HG03108 (cell line): ENCODE measurements at regions not wholly inside any gene's neighbourhood (a gene's known extent, or its start where the extent isn't known, plus 50 kb on each side); places are given as distances from the start of the nearest gene placed in this dataset.

ENCODE experiments used
- ATAC-seq: cut with Tn5 transposase; IDR thresholded peaks from one replicate; pipeline ENCODE4 v1.9.1; 2021; ENCODE audit warnings: moderate library complexity; ENCODE audit not compliant: unreplicated experiment

GRCh38 chr2:51237626-51238271, 205.8 kb upstream of the NRXN1 start:
- no peak for ATAC-seq

- ATAC-seq = no peak
These were observed 200.1 kb upstream of the NRXN1 start for GRCh38 chr2:51232027-51232426.

- no peak for ATAC-seq
These were observed 199.1 kb upstream of the NRXN1 start for GRCh38 chr2:51231071-51231470.

- no peak for ATAC-seq
These were observed 193.4 kb upstream of the NRXN1 start for GRCh38 chr2:51225377-51225776.

- ATAC-seq = no peak
These were observed 192.9 kb upstream of the NRXN1 start for GRCh38 chr2:51224790-51225189.

- ATAC-seq = no peak
These were observed 190.2 kb upstream of the NRXN1 start for GRCh38 chr2:51222106-51222505.

- ATAC-seq = no peak
These were observed 188.7 kb upstream of the NRXN1 start for GRCh38 chr2:51220606-51221005.

GRCh38 chr2:51220080-51220479, 188.1 kb upstream of the NRXN1 start:
- ATAC-seq = no peak

GRCh38 chr2:51219468-51219867, 187.5 kb upstream of the NRXN1 start:
- no peak for ATAC-seq

GRCh38 chr2:51218047-51218446, 186.1 kb upstream of the NRXN1 start:
- no peak for ATAC-seq

- ATAC-seq = no peak
These were observed 181.9 kb upstream of the NRXN1 start for GRCh38 chr2:51213826-51214225.

GRCh38 chr2:51212374-51212773, 180.4 kb upstream of the NRXN1 start:
- ATAC-seq = no peak

GRCh38 chr2:51208521-51208920, 176.6 kb upstream of the NRXN1 start:
- ATAC-seq = no peak

- ATAC-seq = no peak
These were observed 169.4 kb upstream of the NRXN1 start for GRCh38 chr2:51201295-51201694.

GRCh38 chr2:51194656-51195055, 162.7 kb upstream of the NRXN1 start:
- no peak for ATAC-seq

GRCh38 chr2:51170273-51170672, 138.3 kb upstream of the NRXN1 start:
- ATAC-seq = no peak

GRCh38 chr2:51165534-51166260, 133.8 kb upstream of the NRXN1 start:
- no peak for ATAC-seq

- ATAC-seq = no peak
These were observed 126.3 kb upstream of the NRXN1 start for GRCh38 chr2:51158251-51158650.

GRCh38 chr2:51153236-51153635, 121.3 kb upstream of the NRXN1 start:
- no peak for ATAC-seq

GRCh38 chr2:51151490-51152140, 119.7 kb upstream of the NRXN1 start:
- no peak for ATAC-seq

- no peak for ATAC-seq
These were observed 117.8 kb upstream of the NRXN1 start for GRCh38 chr2:51149725-51150124.

GRCh38 chr2:51145761-51146160, 113.8 kb upstream of the NRXN1 start:
- no peak for ATAC-seq
